Gastroesophageal sphincter (tissue), 3 donors: ENCODE measurements at regions not wholly inside any gene's neighbourhood (a gene's known extent, or its start where the extent isn't known, plus 50 kb on each side); places are given as distances from the start of the nearest gene placed in this dataset.

Source experiments
- CTCF ChIP-seq, 4 experiments: fragments of 200-600 bp in 2 of 4; fragments of 450-650 bp in 2 of 4; sonication (generic) in 1 of 4; IDR thresholded peaks; one replicate each; pipeline ENCODE4 v1.5.1; 2017 to 2019; ENCODE audit warnings: antibody characterized with exemption in 4 of 4, mild to moderate bottlenecking in 2 of 4, moderate library complexity in 2 of 4
- POLR2A ChIP-seq, 2 donors: fragments of 450-650 bp; IDR thresholded peaks; one replicate each; pipeline ENCODE4 v1.6.1; 2017; ENCODE audit warnings: antibody characterized with exemption in 2 of 2, mild to moderate bottlenecking in 2 of 2, moderate library complexity in 1 of 2

- TF ChIP-seq CTCF (IDR thresholded peaks at IDR 0.05) = no peak
- no peak for TF ChIP-seq POLR2A (IDR thresholded peaks at IDR 0.05)
These were observed 150.0 kb upstream of the SYT10 start for GRCh38 chr12:33589576-33590114.
